Central memory CD4-positive, alpha-beta T cell (primary cell): ENCODE measurements at regions not wholly inside any gene's neighbourhood (a gene's known extent, or its start where the extent isn't known, plus 50 kb on each side); places are given as distances from the start of the nearest gene placed in this dataset.
"Not testable (repeated sequence)": the region's sequence is repeated elsewhere in the genome, so short reads cannot be mapped to it uniquely, and the experiment has no call there.

Experiments
- DNase-seq: peaks from one replicate; pipeline ENCODE4 v3.0.0; 2022

- no peak for DNase-seq
Observed at GRCh38 chr3:182644790-182645433, 148.4 kb upstream of the ATP11B start.

GRCh38 chr3:182650568-182651128, 142.7 kb upstream of the ATP11B start:
- DNase-seq = no peak

- DNase-seq = no peak
Observed at GRCh38 chr3:182651461-182651860, 141.8 kb upstream of the ATP11B start.

- DNase-seq = not testable (repeated sequence)
Observed at GRCh38 chr3:182653065-182653464, 140.2 kb upstream of the ATP11B start.

- no peak for DNase-seq
Observed at GRCh38 chr3:182668541-182668940, 124.8 kb upstream of the ATP11B start.

GRCh38 chr3:182668974-182669373, 124.3 kb upstream of the ATP11B start:
- DNase-seq = no peak

GRCh38 chr3:182671541-182671940, 121.8 kb upstream of the ATP11B start:
- no peak for DNase-seq

- no peak for DNase-seq
Observed at GRCh38 chr3:182671942-182672341, 121.4 kb upstream of the ATP11B start.

- DNase-seq = no peak
Observed at GRCh38 chr3:182673336-182673735, 120.0 kb upstream of the ATP11B start.

- peak; percentile 32 for DNase-seq
Observed at GRCh38 chr3:182682263-182683241, 110.8 kb upstream of the ATP11B start.

- DNase-seq = peak; percentile 41
Observed at GRCh38 chr3:182683453-182683852, 109.9 kb upstream of the ATP11B start.

GRCh38 chr3:182683858-182684257, 109.4 kb upstream of the ATP11B start:
- DNase-seq = no peak

- no peak for DNase-seq
Observed at GRCh38 chr3:182686033-182686886, 107.0 kb upstream of the ATP11B start.

- DNase-seq = no peak
Observed at GRCh38 chr3:182690172-182690571, 103.1 kb upstream of the ATP11B start.

GRCh38 chr3:182692021-182692420, 101.3 kb upstream of the ATP11B start:
- no peak for DNase-seq

GRCh38 chr3:182692695-182693094, 100.6 kb upstream of the ATP11B start:
- no peak for DNase-seq

- DNase-seq = no peak
Observed at GRCh38 chr3:182693723-182694122, 99.6 kb upstream of the ATP11B start.

- DNase-seq = no peak
Observed at GRCh38 chr3:182696916-182697315, 96.4 kb upstream of the ATP11B start.

- no peak for DNase-seq
Observed at GRCh38 chr3:182697345-182697919, 95.9 kb upstream of the ATP11B start.

- DNase-seq = no peak
Observed at GRCh38 chr3:182698078-182698477, 95.2 kb upstream of the ATP11B start.

- no peak for DNase-seq
Observed at GRCh38 chr3:182699550-182700170, 93.6 kb upstream of the ATP11B start.

- no peak for DNase-seq
Observed at GRCh38 chr3:182702216-182702615, 91.1 kb upstream of the ATP11B start.
